Panc1 (cell line): ENCODE measurements at regions not wholly inside any gene's neighbourhood (a gene's known extent, or its start where the extent isn't known, plus 50 kb on each side); places are given as distances from the start of the nearest gene placed in this dataset.

Experiments
- ATAC-seq: fragments of 200-7000 bp; cut with Tn5 transposase; 2 replicates; pipeline ENCODE4 v1.9.1; 2020; ENCODE audit warnings: mild to moderate bottlenecking, moderate library complexity
- BruUV-seq: library from RNA; stranded (reverse); fragments of 400-500 nt; replicated peaks from 2 replicates; lab custom pipeline; 2021; lab: Mats Ljungman, UMichigan
- CTCF ChIA-PET: fragments of 300-600 bp; sonication (Branson Sonifier 250); formaldehyde crosslinking; loops from one replicate; lab custom pipeline; 2022; ENCODE audit warnings: antibody characterized with exemption; lab: Charles Lee
- POLR2A ChIA-PET: fragments of 300-600 bp; sonication (Branson Sonifier 250); formaldehyde crosslinking; loops from one replicate; lab custom pipeline; 2022; ENCODE audit warnings: antibody characterized with exemption; lab: Charles Lee
- DNase-seq: peaks from one replicate; pipeline ENCODE4 v3.0.0-alpha.2; 2010; ENCODE audit warnings: low read depth, low spot score
- H3K27ac ChIP-seq: 2 replicates; pipeline ENCODE4 v1.5.1; 2011; ENCODE audit warnings: mild to moderate bottlenecking, low read length, inconsistent platforms
- H3K27me3 ChIP-seq: fragments of 200-500 bp; sonication (Bioruptor generic); 2 replicates; pipeline ENCODE4 v1.6.0; 2014; ENCODE audit warnings: low read length, inconsistent platforms; ENCODE audit not compliant: control insufficient read depth, insufficient read depth
- H3K36me3 ChIP-seq: fragments of 200-500 bp; sonication (Bioruptor generic); 2 replicates; pipeline ENCODE4 v1.5.1; 2014; ENCODE audit warnings: inconsistent platforms, mild to moderate bottlenecking, low read length, moderate library complexity; ENCODE audit not compliant: control insufficient read depth, insufficient read depth
- H3K4me1 ChIP-seq: 2 replicates; pipeline ENCODE4 v1.5.1; 2011; ENCODE audit warnings: inconsistent platforms, mild to moderate bottlenecking, low read length, moderate library complexity; ENCODE audit not compliant: control insufficient read depth, insufficient read depth
- H3K4me3 ChIP-seq, 2 experiments: 2 replicates each; pipeline ENCODE4 v1.5.1; 2011 to 2012; ENCODE audit warnings: low read depth in 2 of 2, low read length in 2 of 2, mild to moderate bottlenecking in 2 of 2, inconsistent platforms in 1 of 2, moderate library complexity in 1 of 2
- H3K9me3 ChIP-seq: fragments of 200-500 bp; sonication (Bioruptor generic); 2 replicates; pipeline ENCODE4 v1.5.1; 2014; ENCODE audit warnings: low read depth, mild to moderate bottlenecking, inconsistent platforms, low read length, moderate library complexity; ENCODE audit not compliant: control insufficient read depth, insufficient read depth
- POLR2AphosphoS5 ChIP-seq: IDR thresholded peaks from 2 replicates; pipeline ENCODE4 v1.6.1; 2012; ENCODE audit warnings: mild to moderate bottlenecking, low read depth, low read length, moderate library complexity
- SIN3A ChIP-seq: IDR thresholded peaks from 2 replicates; pipeline ENCODE4 v1.6.1; 2012; ENCODE audit warnings: low read depth, mild to moderate bottlenecking, low read length, moderate library complexity, borderline replicate concordance; ENCODE audit not compliant: insufficient read depth
- TCF7L2 ChIP-seq: IDR thresholded peaks from 2 replicates; pipeline ENCODE4 v1.6.1; 2011; ENCODE audit warnings: mild to moderate bottlenecking, low read depth, low read length, inconsistent platforms
- in situ Hi-C: cut with HindIII; loops from 2 replicates; pipeline ENCODE4 v1.10.0; 2016; ENCODE audit warnings: low sequenced_read_pairs, low pct_unique_long_range_greater_than_20kb
- intact Hi-C: fragments of 100-400 bp; cut with micrococcal nuclease; formaldehyde crosslinking; loops from one replicate; pipeline ENCODE4 v1.10.0; 2022; ENCODE audit not compliant: unreplicated experiment
- TF ChIP-seq, protein P1 (sequence below), 2 experiments: IDR thresholded peaks; 2 replicates each; pipeline ENCODE4 v1.6.1; 2011 to 2012; ENCODE audit warnings: low read depth in 2 of 2, control low read depth in 1 of 2, low read length in 1 of 2, mild to moderate bottlenecking in 1 of 2, moderate library complexity in 1 of 2; ENCODE audit not compliant: insufficient read depth in 1 of 2
- TF ChIP-seq, protein P2 (sequence below): fragments of 450-650 bp; IDR thresholded peaks from 2 replicates; pipeline ENCODE4 v1.5.1; 2017; ENCODE audit warnings: mild to moderate bottlenecking

- DNase-seq (no peak), ATAC-seq (no peak)
- Histone ChIP-seq H3K4me3 (no peak overlapping the region), H3K4me1 (no peaks in the 10 kb centered on the region), H3K36me3 (no peaks in the 10 kb centered on the region), H3K27me3 (no peaks in the 10 kb centered on the region), H3K27ac (no peak overlapping the region), H3K9me3 (no peaks in the 10 kb centered on the region)
- ChIA-PET POLR2A (no interaction called here), CTCF (no interaction called here)
- TF ChIP-seq, protein P1, sequence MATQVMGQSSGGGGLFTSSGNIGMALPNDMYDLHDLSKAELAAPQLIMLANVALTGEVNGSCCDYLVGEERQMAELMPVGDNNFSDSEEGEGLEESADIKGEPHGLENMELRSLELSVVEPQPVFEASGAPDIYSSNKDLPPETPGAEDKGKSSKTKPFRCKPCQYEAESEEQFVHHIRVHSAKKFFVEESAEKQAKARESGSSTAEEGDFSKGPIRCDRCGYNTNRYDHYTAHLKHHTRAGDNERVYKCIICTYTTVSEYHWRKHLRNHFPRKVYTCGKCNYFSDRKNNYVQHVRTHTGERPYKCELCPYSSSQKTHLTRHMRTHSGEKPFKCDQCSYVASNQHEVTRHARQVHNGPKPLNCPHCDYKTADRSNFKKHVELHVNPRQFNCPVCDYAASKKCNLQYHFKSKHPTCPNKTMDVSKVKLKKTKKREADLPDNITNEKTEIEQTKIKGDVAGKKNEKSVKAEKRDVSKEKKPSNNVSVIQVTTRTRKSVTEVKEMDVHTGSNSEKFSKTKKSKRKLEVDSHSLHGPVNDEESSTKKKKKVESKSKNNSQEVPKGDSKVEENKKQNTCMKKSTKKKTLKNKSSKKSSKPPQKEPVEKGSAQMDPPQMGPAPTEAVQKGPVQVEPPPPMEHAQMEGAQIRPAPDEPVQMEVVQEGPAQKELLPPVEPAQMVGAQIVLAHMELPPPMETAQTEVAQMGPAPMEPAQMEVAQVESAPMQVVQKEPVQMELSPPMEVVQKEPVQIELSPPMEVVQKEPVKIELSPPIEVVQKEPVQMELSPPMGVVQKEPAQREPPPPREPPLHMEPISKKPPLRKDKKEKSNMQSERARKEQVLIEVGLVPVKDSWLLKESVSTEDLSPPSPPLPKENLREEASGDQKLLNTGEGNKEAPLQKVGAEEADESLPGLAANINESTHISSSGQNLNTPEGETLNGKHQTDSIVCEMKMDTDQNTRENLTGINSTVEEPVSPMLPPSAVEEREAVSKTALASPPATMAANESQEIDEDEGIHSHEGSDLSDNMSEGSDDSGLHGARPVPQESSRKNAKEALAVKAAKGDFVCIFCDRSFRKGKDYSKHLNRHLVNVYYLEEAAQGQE (IDR thresholded peaks at IDR 0.05; ENCODE audit: insufficient read depth in 1 of 2, low read depth in 2 of 2, low read length in 1 of 2): no peak
- TF ChIP-seq SIN3A: no peak
- TF ChIP-seq POLR2AphosphoS5: no peak
- TF ChIP-seq, protein P2, sequence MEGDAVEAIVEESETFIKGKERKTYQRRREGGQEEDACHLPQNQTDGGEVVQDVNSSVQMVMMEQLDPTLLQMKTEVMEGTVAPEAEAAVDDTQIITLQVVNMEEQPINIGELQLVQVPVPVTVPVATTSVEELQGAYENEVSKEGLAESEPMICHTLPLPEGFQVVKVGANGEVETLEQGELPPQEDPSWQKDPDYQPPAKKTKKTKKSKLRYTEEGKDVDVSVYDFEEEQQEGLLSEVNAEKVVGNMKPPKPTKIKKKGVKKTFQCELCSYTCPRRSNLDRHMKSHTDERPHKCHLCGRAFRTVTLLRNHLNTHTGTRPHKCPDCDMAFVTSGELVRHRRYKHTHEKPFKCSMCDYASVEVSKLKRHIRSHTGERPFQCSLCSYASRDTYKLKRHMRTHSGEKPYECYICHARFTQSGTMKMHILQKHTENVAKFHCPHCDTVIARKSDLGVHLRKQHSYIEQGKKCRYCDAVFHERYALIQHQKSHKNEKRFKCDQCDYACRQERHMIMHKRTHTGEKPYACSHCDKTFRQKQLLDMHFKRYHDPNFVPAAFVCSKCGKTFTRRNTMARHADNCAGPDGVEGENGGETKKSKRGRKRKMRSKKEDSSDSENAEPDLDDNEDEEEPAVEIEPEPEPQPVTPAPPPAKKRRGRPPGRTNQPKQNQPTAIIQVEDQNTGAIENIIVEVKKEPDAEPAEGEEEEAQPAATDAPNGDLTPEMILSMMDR: no peak
- TF ChIP-seq TCF7L2: no peak
- intact Hi-C loops: no loop called here
- BruUV-seq: no TSS peak
- in situ Hi-C loops: no loop called here
Measured at GRCh38 chr13:108120856-108121255, 94.5 kb downstream of the LIG4 start.

- H3K9me3 ChIP-seq: no peaks in the 10 kb centered on the region
- BruUV-seq: no TSS peak
- no peak overlapping the region for H3K27ac ChIP-seq
- no peak for TF ChIP-seq TCF7L2
- TF ChIP-seq POLR2AphosphoS5: no peak
- no peak for TF ChIP-seq SIN3A
- intact Hi-C loops (no loop called here), in situ Hi-C loops (no loop called here)
- ChIA-PET CTCF (no interaction called here), POLR2A (no interaction called here)
- H3K27me3 ChIP-seq: no peaks in the 10 kb centered on the region
- no peak overlapping the region for H3K4me3 ChIP-seq
- H3K36me3 ChIP-seq: no peaks in the 10 kb centered on the region
- no peak for ATAC-seq
- no peak for DNase-seq
- no peaks in the 10 kb centered on the region for H3K4me1 ChIP-seq
Measured at GRCh38 chr13:108120302-108120701, 95.0 kb downstream of the LIG4 start.

DNA sequence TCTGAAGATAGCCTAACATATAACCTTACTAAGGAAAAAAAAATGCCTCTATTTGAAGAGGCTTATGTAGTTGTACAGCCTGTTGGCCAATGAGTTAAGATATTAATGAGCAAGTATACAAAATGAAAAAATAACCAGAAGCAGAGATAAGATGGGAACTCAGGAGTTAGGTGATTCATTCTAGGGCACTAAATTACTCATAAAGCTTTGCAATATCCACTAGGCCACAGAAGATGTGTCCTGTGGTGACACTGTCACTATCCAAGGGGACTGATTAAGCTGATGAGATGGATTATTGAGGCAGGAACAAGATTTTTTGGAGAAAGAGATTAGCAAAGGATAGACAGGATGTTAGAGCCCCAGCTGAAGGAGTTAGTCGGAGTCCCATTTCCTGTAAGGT is 99.6 kb downstream of the LIG4 start:
- BruUV-seq: no TSS peak
- TF ChIP-seq POLR2AphosphoS5: no peak
- TF ChIP-seq, protein P1 (IDR thresholded peaks at IDR 0.05; ENCODE audit: insufficient read depth in 1 of 2, low read depth in 2 of 2, low read length in 1 of 2): no peak
- TF ChIP-seq, protein P2: no peak
- TF ChIP-seq SIN3A: no peak
- no peak for TF ChIP-seq TCF7L2
- Histone ChIP-seq H3K9me3 (no peaks in the 10 kb centered on the region), H3K4me1 (no peaks in the 10 kb centered on the region), H3K27ac (no peak overlapping the region), H3K4me3 (no peak overlapping the region), H3K36me3 (no peaks in the 10 kb centered on the region), H3K27me3 (no peaks in the 10 kb centered on the region)
- POLR2A ChIA-PET: no interaction called here
- CTCF ChIA-PET: no interaction called here
- intact Hi-C loops: no loop called here
- ATAC-seq (no peak), DNase-seq (no peak)
- in situ Hi-C loops: no loop called here
